Osteocyte (in vitro differentiated cells): ENCODE measurements at regions not wholly inside any gene's neighbourhood (a gene's known extent, or its start where the extent isn't known, plus 50 kb on each side); places are given as distances from the start of the nearest gene placed in this dataset.

ENCODE experiments used
- DNase-seq: peaks from one replicate; pipeline ENCODE4 v3.0.0; 2021; ENCODE audit warnings: mixed read lengths; ENCODE audit not compliant: unreplicated experiment; ENCODE audit errors: extremely low spot score
- H3K27ac Mint-ChIP-seq: one replicate; pipeline ENCODE4 v1.8.0; 2021; ENCODE audit warnings: mild to moderate bottlenecking, mixed read lengths; ENCODE audit not compliant: unreplicated experiment
- H3K27me3 Mint-ChIP-seq: one replicate; pipeline ENCODE4 v1.8.0; 2021; ENCODE audit warnings: mixed read lengths; ENCODE audit not compliant: unreplicated experiment
- H3K36me3 Mint-ChIP-seq: one replicate; pipeline ENCODE4 v1.8.0; 2021; ENCODE audit warnings: mixed read lengths; ENCODE audit not compliant: unreplicated experiment
- H3K4me1 Mint-ChIP-seq: one replicate; pipeline ENCODE4 v1.8.0; 2021; ENCODE audit warnings: mixed read lengths; ENCODE audit not compliant: unreplicated experiment
- H3K4me3 Mint-ChIP-seq: one replicate; pipeline ENCODE4 v1.8.0; 2021; ENCODE audit warnings: mild to moderate bottlenecking, moderate library complexity, mixed read lengths; ENCODE audit not compliant: unreplicated experiment
- H3K9me3 Mint-ChIP-seq: one replicate; pipeline ENCODE4 v1.8.0; 2021; ENCODE audit warnings: mixed read lengths; ENCODE audit not compliant: unreplicated experiment
- TF ChIP-seq, protein P1 (sequence below): fragments of 200-600 bp; sonication (generic); IDR thresholded peaks from 2 replicates; pipeline ENCODE4 v1.5.0; 2021; ENCODE audit warnings: antibody characterized with exemption, mild to moderate bottlenecking, moderate library complexity

DNA sequence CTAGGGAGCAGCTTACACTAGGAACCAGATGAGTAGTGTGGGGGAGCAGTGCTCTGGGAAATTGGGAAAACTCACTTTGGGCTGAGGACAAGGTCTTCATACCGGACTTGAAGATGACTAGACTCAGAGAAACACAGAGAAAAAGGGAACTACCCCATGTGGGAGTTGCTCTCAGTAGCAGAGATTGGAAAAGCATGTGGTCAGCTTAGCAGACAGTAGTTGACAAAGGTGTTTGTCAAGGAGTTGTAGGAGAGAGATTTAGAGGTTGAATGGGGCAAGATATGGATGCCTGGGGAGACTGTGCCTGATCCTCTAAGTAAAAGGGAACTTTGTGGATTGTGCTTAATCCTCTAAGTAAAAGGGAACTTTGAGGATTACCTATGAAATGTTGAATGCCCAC lies 194.5 kb upstream of the COX10 start:
- TF ChIP-seq, protein P1, sequence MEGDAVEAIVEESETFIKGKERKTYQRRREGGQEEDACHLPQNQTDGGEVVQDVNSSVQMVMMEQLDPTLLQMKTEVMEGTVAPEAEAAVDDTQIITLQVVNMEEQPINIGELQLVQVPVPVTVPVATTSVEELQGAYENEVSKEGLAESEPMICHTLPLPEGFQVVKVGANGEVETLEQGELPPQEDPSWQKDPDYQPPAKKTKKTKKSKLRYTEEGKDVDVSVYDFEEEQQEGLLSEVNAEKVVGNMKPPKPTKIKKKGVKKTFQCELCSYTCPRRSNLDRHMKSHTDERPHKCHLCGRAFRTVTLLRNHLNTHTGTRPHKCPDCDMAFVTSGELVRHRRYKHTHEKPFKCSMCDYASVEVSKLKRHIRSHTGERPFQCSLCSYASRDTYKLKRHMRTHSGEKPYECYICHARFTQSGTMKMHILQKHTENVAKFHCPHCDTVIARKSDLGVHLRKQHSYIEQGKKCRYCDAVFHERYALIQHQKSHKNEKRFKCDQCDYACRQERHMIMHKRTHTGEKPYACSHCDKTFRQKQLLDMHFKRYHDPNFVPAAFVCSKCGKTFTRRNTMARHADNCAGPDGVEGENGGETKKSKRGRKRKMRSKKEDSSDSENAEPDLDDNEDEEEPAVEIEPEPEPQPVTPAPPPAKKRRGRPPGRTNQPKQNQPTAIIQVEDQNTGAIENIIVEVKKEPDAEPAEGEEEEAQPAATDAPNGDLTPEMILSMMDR, result no peak
- no peak for DNase-seq
- Mint-ChIP-seq H3K27ac (no peak overlapping the region), H3K9me3 (peaks cover 3% of the 10 kb centered on the region), H3K4me1 (peaks cover under 1% of the 10 kb centered on the region), H3K36me3 (no peaks in the 10 kb centered on the region), H3K4me3 (no peak overlapping the region), H3K27me3 (no peaks in the 10 kb centered on the region)

DNA sequence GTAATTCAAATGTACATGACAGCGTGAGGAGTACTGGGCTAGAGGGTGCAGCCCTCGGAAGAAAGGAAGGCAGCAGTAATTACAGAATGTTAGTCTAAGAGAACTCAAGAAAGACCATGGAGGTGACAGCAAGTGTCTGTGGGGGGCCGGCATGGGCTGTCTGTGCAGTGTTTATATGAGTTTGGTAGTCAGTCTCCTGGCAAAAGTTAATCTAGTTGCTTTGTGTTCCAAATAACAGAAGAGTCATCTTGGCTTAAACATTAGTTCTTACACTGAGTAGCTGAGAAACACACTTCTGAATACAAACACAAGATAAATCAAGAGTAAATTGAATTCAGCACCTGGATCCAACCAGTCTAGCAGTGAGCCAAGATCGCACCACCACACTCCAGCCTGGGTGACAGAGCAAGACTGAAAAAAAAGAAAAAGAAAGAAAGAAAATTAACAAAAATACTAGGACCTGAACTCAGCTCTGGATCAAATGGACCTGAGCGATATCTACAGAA lies 189.3 kb upstream of the COX10 start:
- no peaks in the 10 kb centered on the region for H3K4me1 Mint-ChIP-seq
- no peak for DNase-seq
- TF ChIP-seq, protein P1, result no peak
- no peak overlapping the region for H3K4me3 Mint-ChIP-seq
- H3K9me3 Mint-ChIP-seq, result peaks cover 15% of the 10 kb centered on the region
- no peaks in the 10 kb centered on the region for H3K36me3 Mint-ChIP-seq
- H3K27ac Mint-ChIP-seq, result no peak overlapping the region
- H3K27me3 Mint-ChIP-seq, result no peaks in the 10 kb centered on the region

DNA sequence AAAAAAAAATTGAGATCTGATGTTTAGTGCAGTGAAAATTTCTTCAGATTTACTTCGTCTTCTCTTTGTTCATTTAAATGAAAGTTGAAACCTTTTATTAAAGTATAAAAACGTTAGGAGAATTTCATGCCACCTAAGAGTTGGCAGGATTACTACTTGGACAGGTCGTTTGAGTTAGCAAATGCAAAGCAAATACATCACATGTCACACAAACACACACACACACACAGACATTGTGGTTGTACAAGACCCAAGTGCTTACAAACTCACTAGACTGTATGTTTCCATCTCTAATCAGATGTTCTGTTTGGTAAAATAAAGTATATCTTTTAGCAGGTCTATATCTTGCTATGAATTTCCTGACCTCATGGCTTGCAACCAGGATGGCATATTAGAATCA lies 185.6 kb upstream of the COX10 start:
- DNase-seq, result no peak
- peaks cover 15% of the 10 kb centered on the region for H3K9me3 Mint-ChIP-seq
- no peak overlapping the region for H3K4me3 Mint-ChIP-seq
- peaks cover 3% of the 10 kb centered on the region for H3K4me1 Mint-ChIP-seq
- TF ChIP-seq, protein P1, result no peak
- no peaks in the 10 kb centered on the region for H3K27me3 Mint-ChIP-seq
- H3K27ac Mint-ChIP-seq, result no peak overlapping the region
- H3K36me3 Mint-ChIP-seq, result no peaks in the 10 kb centered on the region

DNA sequence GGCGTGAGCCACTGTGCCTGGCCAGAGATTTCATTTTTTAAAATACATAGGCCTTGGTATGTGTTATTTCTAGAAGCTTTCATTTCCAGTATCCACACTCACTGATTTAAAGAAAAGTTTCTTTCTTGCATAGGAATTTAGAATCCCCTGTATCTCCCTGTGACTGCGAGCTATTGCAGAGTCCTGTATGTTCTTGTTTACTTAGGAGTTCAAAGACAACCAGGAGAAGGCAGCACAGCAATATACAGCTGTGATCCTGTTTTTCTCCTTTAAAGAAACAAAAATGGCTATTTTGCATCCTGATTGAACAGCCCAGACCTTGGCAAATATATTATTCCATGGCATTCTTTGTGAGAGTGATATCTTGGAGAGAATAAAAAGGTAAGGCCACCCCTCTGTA lies 185.0 kb upstream of the COX10 start:
- no peak overlapping the region for H3K4me3 Mint-ChIP-seq
- DNase-seq, result no peak
- TF ChIP-seq, protein P1, result no peak
- no peaks in the 10 kb centered on the region for H3K36me3 Mint-ChIP-seq
- H3K27ac Mint-ChIP-seq, result no peak overlapping the region
- H3K4me1 Mint-ChIP-seq, result peaks cover 3% of the 10 kb centered on the region
- H3K9me3 Mint-ChIP-seq, result peaks cover 15% of the 10 kb centered on the region
- no peaks in the 10 kb centered on the region for H3K27me3 Mint-ChIP-seq

- no peaks in the 10 kb centered on the region for H3K27me3 Mint-ChIP-seq
- no peaks in the 10 kb centered on the region for H3K36me3 Mint-ChIP-seq
- peaks cover 15% of the 10 kb centered on the region for H3K9me3 Mint-ChIP-seq
- H3K4me3 Mint-ChIP-seq, result no peak overlapping the region
- TF ChIP-seq, protein P1, result no peak
- peaks cover 3% of the 10 kb centered on the region for H3K4me1 Mint-ChIP-seq
- DNase-seq, result no peak
- H3K27ac Mint-ChIP-seq, result no peak overlapping the region
These were observed 183.8 kb upstream of the COX10 start for GRCh38 chr17:13885550-13885949.
